ENCODE measurements at regions not wholly inside any gene's neighbourhood (a gene's known extent, or its start where the extent isn't known, plus 50 kb on each side); places are given as distances from the start of the nearest gene placed in this dataset.
"Not testable (repeated sequence)": the region's sequence is repeated elsewhere in the genome, so short reads cannot be mapped to it uniquely, and the experiment has no call there.

GRCh38 chr2:180591093-180591781 is 389.2 kb upstream of the UBE2E3 start:
- not testable (repeated sequence) for H3K9ac ChIP-seq (ENCODE audit: low read depth, low read length); H3K27me3 ChIP-seq (ENCODE audit: control insufficient read depth, insufficient read depth, low read length); H3K4me2 ChIP-seq (ENCODE audit: low read length); H3K4me3 ChIP-seq (ENCODE audit: low read length); H3K36me3 ChIP-seq (ENCODE audit: insufficient read depth, low read length); H3K4me1 ChIP-seq (ENCODE audit: control insufficient read depth, insufficient read depth, low read length); H3K9me3 ChIP-seq (replicated peaks; ENCODE audit: low read length)

GRCh38 chr2:180583441-180584140 is 396.8 kb upstream of the UBE2E3 start:
- Histone ChIP-seq H3K36me3 (ENCODE audit: insufficient read depth, low read length) (no peaks in the 10 kb centered on the region), H3K9me3 (replicated peaks; ENCODE audit: low read length) (no peaks in the 10 kb centered on the region), H3K4me2 (ENCODE audit: low read length) (no peak overlapping the region), H3K9ac (ENCODE audit: low read depth, low read length) (no peak overlapping the region), H3K4me3 (ENCODE audit: low read length) (no peak overlapping the region), H3K27me3 (ENCODE audit: control insufficient read depth, insufficient read depth, low read length) (no peaks in the 10 kb centered on the region), H3K4me1 (ENCODE audit: control insufficient read depth, insufficient read depth, low read length) (no peaks in the 10 kb centered on the region)

- H3K36me3 ChIP-seq (ENCODE audit: insufficient read depth, low read length), result no peaks in the 10 kb centered on the region
- H3K4me3 ChIP-seq (ENCODE audit: low read length), result no peak overlapping the region
- H3K27me3 ChIP-seq (ENCODE audit: control insufficient read depth, insufficient read depth, low read length), result no peaks in the 10 kb centered on the region
Measured at GRCh38 chr2:180579388-180579787, 401.0 kb upstream of the UBE2E3 start.

GRCh38 chr2:180578441-180578840 is 402.0 kb upstream of the UBE2E3 start:
- H3K9me3 ChIP-seq (replicated peaks; ENCODE audit: low read length), result no peaks in the 10 kb centered on the region
- no peak overlapping the region for H3K4me3 ChIP-seq (ENCODE audit: low read length)
- H3K27me3 ChIP-seq (ENCODE audit: control insufficient read depth, insufficient read depth, low read length), result no peaks in the 10 kb centered on the region

More at GRCh38 chr2:180579388-180579787, 401.0 kb upstream of the UBE2E3 start:
- H3K4me1 ChIP-seq (ENCODE audit: control insufficient read depth, insufficient read depth, low read length), result no peaks in the 10 kb centered on the region
- no peak overlapping the region for H3K9ac ChIP-seq (ENCODE audit: low read depth, low read length)
- H3K9me3 ChIP-seq (replicated peaks; ENCODE audit: low read length), result no peaks in the 10 kb centered on the region
- H3K4me2 ChIP-seq (ENCODE audit: low read length), result no peak overlapping the region

GRCh38 chr2:180577567-180577966 is 402.8 kb upstream of the UBE2E3 start:
- H3K4me1 ChIP-seq (ENCODE audit: control insufficient read depth, insufficient read depth, low read length), result no peaks in the 10 kb centered on the region
- H3K36me3 ChIP-seq (ENCODE audit: insufficient read depth, low read length), result no peaks in the 10 kb centered on the region
- H3K27me3 ChIP-seq (ENCODE audit: control insufficient read depth, insufficient read depth, low read length), result no peaks in the 10 kb centered on the region
- H3K9me3 ChIP-seq (replicated peaks; ENCODE audit: low read length), result no peaks in the 10 kb centered on the region
- H3K4me3 ChIP-seq (ENCODE audit: low read length), result no peak overlapping the region
- H3K9ac ChIP-seq (ENCODE audit: low read depth, low read length), result no peak overlapping the region
- no peak overlapping the region for H3K4me2 ChIP-seq (ENCODE audit: low read length)

More at GRCh38 chr2:180578441-180578840, 402.0 kb upstream of the UBE2E3 start:
- H3K36me3 ChIP-seq (ENCODE audit: insufficient read depth, low read length), result no peaks in the 10 kb centered on the region
- H3K4me1 ChIP-seq (ENCODE audit: control insufficient read depth, insufficient read depth, low read length), result no peaks in the 10 kb centered on the region
- H3K4me2 ChIP-seq (ENCODE audit: low read length), result no peak overlapping the region
- H3K9ac ChIP-seq (ENCODE audit: low read depth, low read length), result no peak overlapping the region

- no peak overlapping the region for H3K9ac ChIP-seq (ENCODE audit: low read depth, low read length)
- H3K9me3 ChIP-seq (replicated peaks; ENCODE audit: low read length), result no peaks in the 10 kb centered on the region
- H3K27me3 ChIP-seq (ENCODE audit: control insufficient read depth, insufficient read depth, low read length), result no peaks in the 10 kb centered on the region
- H3K4me1 ChIP-seq (ENCODE audit: control insufficient read depth, insufficient read depth, low read length), result peaks cover 11% of the 10 kb centered on the region
- H3K4me3 ChIP-seq (ENCODE audit: low read length), result no peak overlapping the region
- no peaks in the 10 kb centered on the region for H3K36me3 ChIP-seq (ENCODE audit: insufficient read depth, low read length)
- no peak overlapping the region for H3K4me2 ChIP-seq (ENCODE audit: low read length)
Measured at GRCh38 chr2:180573951-180574350, 406.5 kb upstream of the UBE2E3 start.

GRCh38 chr2:180572346-180572745 is 408.1 kb upstream of the UBE2E3 start:
- H3K4me3 ChIP-seq (ENCODE audit: low read length), result no peak overlapping the region
- no peak overlapping the region for H3K4me2 ChIP-seq (ENCODE audit: low read length)
- peaks cover 11% of the 10 kb centered on the region for H3K4me1 ChIP-seq (ENCODE audit: control insufficient read depth, insufficient read depth, low read length)
- no peaks in the 10 kb centered on the region for H3K27me3 ChIP-seq (ENCODE audit: control insufficient read depth, insufficient read depth, low read length)
- H3K9me3 ChIP-seq (replicated peaks; ENCODE audit: low read length), result no peaks in the 10 kb centered on the region
- no peaks in the 10 kb centered on the region for H3K36me3 ChIP-seq (ENCODE audit: insufficient read depth, low read length)
- H3K9ac ChIP-seq (ENCODE audit: low read depth, low read length), result no peak overlapping the region

GRCh38 chr2:180571559-180571958 is 408.8 kb upstream of the UBE2E3 start:
- Histone ChIP-seq H3K4me3 (ENCODE audit: low read length) (no peak overlapping the region), H3K36me3 (ENCODE audit: insufficient read depth, low read length) (no peaks in the 10 kb centered on the region), H3K27me3 (ENCODE audit: control insufficient read depth, insufficient read depth, low read length) (no peaks in the 10 kb centered on the region), H3K4me2 (ENCODE audit: low read length) (no peak overlapping the region), H3K9me3 (replicated peaks; ENCODE audit: low read length) (no peaks in the 10 kb centered on the region), H3K9ac (ENCODE audit: low read depth, low read length) (no peak overlapping the region), H3K4me1 (ENCODE audit: control insufficient read depth, insufficient read depth, low read length) (peaks cover 11% of the 10 kb centered on the region)

GRCh38 chr2:180570864-180571263 is 409.5 kb upstream of the UBE2E3 start:
- Histone ChIP-seq H3K36me3 (ENCODE audit: insufficient read depth, low read length) (no peaks in the 10 kb centered on the region), H3K4me3 (ENCODE audit: low read length) (no peak overlapping the region), H3K27me3 (ENCODE audit: control insufficient read depth, insufficient read depth, low read length) (no peaks in the 10 kb centered on the region), H3K4me1 (ENCODE audit: control insufficient read depth, insufficient read depth, low read length) (peaks cover 11% of the 10 kb centered on the region), H3K9ac (ENCODE audit: low read depth, low read length) (no peak overlapping the region), H3K4me2 (ENCODE audit: low read length) (no peak overlapping the region), H3K9me3 (replicated peaks; ENCODE audit: low read length) (no peaks in the 10 kb centered on the region)

GRCh38 chr2:180564051-180564450 is 416.4 kb upstream of the UBE2E3 start:
- Histone ChIP-seq H3K27me3 (ENCODE audit: control insufficient read depth, insufficient read depth, low read length) (no peaks in the 10 kb centered on the region), H3K4me2 (ENCODE audit: low read length) (no peak overlapping the region), H3K4me3 (ENCODE audit: low read length) (no peak overlapping the region), H3K4me1 (ENCODE audit: control insufficient read depth, insufficient read depth, low read length) (peaks cover 6% of the 10 kb centered on the region), H3K9me3 (replicated peaks; ENCODE audit: low read length) (no peaks in the 10 kb centered on the region), H3K9ac (ENCODE audit: low read depth, low read length) (no peak overlapping the region), H3K36me3 (ENCODE audit: insufficient read depth, low read length) (no peaks in the 10 kb centered on the region)

- Histone ChIP-seq H3K4me1 (ENCODE audit: control insufficient read depth, insufficient read depth, low read length) (peaks cover 6% of the 10 kb centered on the region), H3K36me3 (ENCODE audit: insufficient read depth, low read length) (no peaks in the 10 kb centered on the region), H3K4me2 (ENCODE audit: low read length) (no peak overlapping the region), H3K4me3 (ENCODE audit: low read length) (no peak overlapping the region), H3K9me3 (replicated peaks; ENCODE audit: low read length) (no peaks in the 10 kb centered on the region), H3K9ac (ENCODE audit: low read depth, low read length) (no peak overlapping the region), H3K27me3 (ENCODE audit: control insufficient read depth, insufficient read depth, low read length) (no peaks in the 10 kb centered on the region)
Measured at GRCh38 chr2:180562378-180562777, 418.0 kb upstream of the UBE2E3 start.

- no peaks in the 10 kb centered on the region for H3K27me3 ChIP-seq (ENCODE audit: control insufficient read depth, insufficient read depth, low read length)
- H3K4me2 ChIP-seq (ENCODE audit: low read length), result peak overlapping the region; percentile 65
- H3K4me3 ChIP-seq (ENCODE audit: low read length), result peak overlapping the region; percentile 39
- H3K4me1 ChIP-seq (ENCODE audit: control insufficient read depth, insufficient read depth, low read length), result peaks cover 6% of the 10 kb centered on the region
- H3K36me3 ChIP-seq (ENCODE audit: insufficient read depth, low read length), result no peaks in the 10 kb centered on the region
- peak overlapping the region; percentile 12 for H3K9ac ChIP-seq (ENCODE audit: low read depth, low read length)
- no peaks in the 10 kb centered on the region for H3K9me3 ChIP-seq (replicated peaks; ENCODE audit: low read length)
Measured at GRCh38 chr2:180559771-180560170, 420.6 kb upstream of the UBE2E3 start.
